AG09319 (cell line): ENCODE measurements at regions not wholly inside any gene's neighbourhood (a gene's known extent, or its start where the extent isn't known, plus 50 kb on each side); places are given as distances from the start of the nearest gene placed in this dataset.

Experiments
- DNase-seq: peaks from one replicate; pipeline ENCODE4 v3.0.0-alpha.2; 2010; ENCODE audit warnings: low read depth; ENCODE audit errors: extremely low read depth
- CTCF ChIP-seq: IDR thresholded peaks from 2 replicates; pipeline ENCODE4 v1.5.1; 2011; ENCODE audit warnings: low read depth, mild to moderate bottlenecking, inconsistent platforms, low read length, moderate library complexity

GRCh38 chr11:116505298-116506262, 267.2 kb downstream of the BUD13 start:
- DNase-seq = no peak
- no peak for TF ChIP-seq CTCF

- no peak for DNase-seq
- no peak for TF ChIP-seq CTCF
Observed at GRCh38 chr11:116504541-116505297, 268.1 kb downstream of the BUD13 start.

GRCh38 chr11:116503216-116504160, 269.3 kb downstream of the BUD13 start:
- DNase-seq = no peak
- TF ChIP-seq CTCF = no peak

- no peak for TF ChIP-seq CTCF
- no peak for DNase-seq
Observed at GRCh38 chr11:116502641-116503061, 270.1 kb downstream of the BUD13 start.

- no peak for TF ChIP-seq CTCF
- no peak for DNase-seq
Observed at GRCh38 chr11:116501728-116502127, 271.1 kb downstream of the BUD13 start.

GRCh38 chr11:116500947-116501602, 271.7 kb downstream of the BUD13 start:
- TF ChIP-seq CTCF = no peak
- no peak for DNase-seq
